B cell (primary cell): ENCODE measurements at regions not wholly inside any gene's neighbourhood (a gene's known extent, or its start where the extent isn't known, plus 50 kb on each side); places are given as distances from the start of the nearest gene placed in this dataset.

Experiments used
- ATAC-seq: fragments of 200-7000 bp; cut with Tn5 transposase; one replicate; pipeline ENCODE4 v1.10.0; 2021; ENCODE audit warnings: low read depth, mild to moderate bottlenecking, moderate number of reproducible peaks, moderate library complexity
- CTCF ChIA-PET: fragments of 350-600 bp; sonication (Branson Sonifier 250); formaldehyde crosslinking; loops from one replicate; lab custom pipeline; 2021; ENCODE audit warnings: antibody characterized with exemption, inconsistent platforms; lab: Charles Lee
- POLR2A ChIA-PET: fragments of 350-600 bp; sonication (Branson Sonifier 250); formaldehyde crosslinking; loops from one replicate; lab custom pipeline; 2021; ENCODE audit warnings: antibody characterized with exemption; lab: Charles Lee
- DNase-seq: peaks from one replicate; pipeline ENCODE4 v3.0.0; 2013
- H2AFZ ChIP-seq: 2 replicates; pipeline ENCODE4 v1.6.1; 2012; ENCODE audit warnings: mild to moderate bottlenecking, low read depth, low read length; ENCODE audit not compliant: insufficient read depth, poor library complexity, severe bottlenecking
- H3K27ac ChIP-seq, 2 donors: 1 replicate in 1 of 2; 2 replicates in 1 of 2; pipeline ENCODE4 v1.5.1; 2012 to 2013; ENCODE audit warnings: low read length in 2 of 2, mild to moderate bottlenecking in 2 of 2, moderate library complexity in 1 of 2
- H3K27me3 ChIP-seq, 4 experiments: fragments of 200-600 bp in 1 of 4; sonication (generic) in 1 of 4; replicated peaks in 1 of 4; 1 replicate in 2 of 4; 2 replicates in 2 of 4; pipeline versions ENCODE4 v1.6.1 to v1.7.0; 2013 to 2016; ENCODE audit warnings: low read length in 3 of 4, mild to moderate bottlenecking in 2 of 4, mixed read lengths in 1 of 4, moderate library complexity in 1 of 4; ENCODE audit not compliant: insufficient read depth in 4 of 4, control insufficient read depth in 3 of 4; ENCODE audit errors: control extremely low read depth in 1 of 4
- H3K36me3 ChIP-seq, 2 experiments: replicated peaks in 1 of 2; 1 replicate in 1 of 2; 2 replicates in 1 of 2; pipeline versions ENCODE4 v1.6.1 to v1.7.1; 2013; ENCODE audit warnings: low read length in 1 of 2; ENCODE audit not compliant: insufficient read depth in 2 of 2, control insufficient read depth in 1 of 2; ENCODE audit errors: control extremely low read depth in 1 of 2, extremely low read depth in 1 of 2
- H3K4me1 ChIP-seq, 2 donors: fragments of 200-600 bp in 1 of 2; sonication (generic) in 1 of 2; 1 replicate in 1 of 2; 2 replicates in 1 of 2; pipeline versions ENCODE4 v1.5.1 to v1.6.1; 2013 to 2017; ENCODE audit warnings: low read length in 2 of 2; ENCODE audit not compliant: control insufficient read depth in 2 of 2, insufficient read depth in 2 of 2
- H3K4me2 ChIP-seq: replicated peaks from 2 replicates; pipeline ENCODE3; 2012; ENCODE audit warnings: mild to moderate bottlenecking, low read depth, low read length; ENCODE audit not compliant: poor library complexity, severe bottlenecking
- H3K4me3 ChIP-seq, 5 experiments: fragments of 200-600 bp in 1 of 5; sonication (generic) in 1 of 5; 1 replicate in 3 of 5; 2 replicates in 2 of 5; pipeline versions ENCODE4 v1.5.1 to v1.7.0; 2011 to 2016; ENCODE audit warnings: low read length in 4 of 5, mild to moderate bottlenecking in 4 of 5, low read depth in 2 of 5, control low read depth in 1 of 5, moderate library complexity in 1 of 5; ENCODE audit not compliant: insufficient read depth in 1 of 5; ENCODE audit errors: control extremely low read depth in 1 of 5, extremely low read depth in 1 of 5
- H3K79me2 ChIP-seq: fragments of 200-600 bp; sonication (generic); one replicate; pipeline ENCODE4 v1.6.0; 2016; ENCODE audit warnings: low read length; ENCODE audit not compliant: control insufficient read depth, insufficient read depth
- H3K9ac ChIP-seq: fragments of 200-600 bp; sonication (generic); 2 replicates; pipeline ENCODE4 v1.6.1; 2017; ENCODE audit warnings: mild to moderate bottlenecking, low read length, moderate library complexity
- H3K9me3 ChIP-seq, 3 donors: one replicate each; pipeline versions ENCODE4 v1.6.1 to v1.7.1; 2013; ENCODE audit warnings: low read length in 2 of 3; ENCODE audit not compliant: control insufficient read depth in 2 of 3, insufficient read depth in 1 of 3; ENCODE audit errors: control extremely low read depth in 1 of 3
- H4K20me1 ChIP-seq: 2 replicates; pipeline ENCODE4 v1.6.0; 2012; ENCODE audit warnings: mild to moderate bottlenecking, low read length; ENCODE audit not compliant: insufficient read depth, control insufficient read depth, poor library complexity, severe bottlenecking
- H3K27ac Mint-ChIP-seq: one replicate; pipeline ENCODE4 v1.8.0; 2021; ENCODE audit warnings: mixed read lengths
- H3K27me3 Mint-ChIP-seq: one replicate; pipeline ENCODE4 v1.8.0; 2021; ENCODE audit warnings: mixed read lengths
- H3K4me1 Mint-ChIP-seq: one replicate; pipeline ENCODE4 v1.8.0; 2021; ENCODE audit warnings: mixed read lengths
- H3K4me3 Mint-ChIP-seq: one replicate; pipeline ENCODE4 v1.8.0; 2021; ENCODE audit warnings: mixed read lengths
- H3K9me3 Mint-ChIP-seq: one replicate; pipeline ENCODE4 v1.8.0; 2022; ENCODE audit warnings: mixed read lengths; ENCODE audit not compliant: insufficient read depth
- CTCF ChIP-seq: fragments of 200-600 bp; IDR thresholded peaks from one replicate; pipeline ENCODE4 v1.8.0; 2022; ENCODE audit warnings: antibody characterized with exemption, mild to moderate bottlenecking
- EZH2 ChIP-seq: IDR thresholded peaks from 2 replicates; pipeline ENCODE4 v1.6.1; 2012; ENCODE audit warnings: borderline replicate concordance, low read depth, mild to moderate bottlenecking, moderate library complexity, low read length; ENCODE audit not compliant: insufficient read depth, poor library complexity, severe bottlenecking
- WGBS: methylation state at CpG from one replicate; pipeline ENCODE4 v1.1.5; 2013; ENCODE audit warnings: missing lambda C conversion rate; ENCODE audit not compliant: insufficient coverage; 5-methylcytosine and 5-hydroxymethylcytosine counted together
- intact Hi-C: fragments of 100-400 bp; cut with micrococcal nuclease; formaldehyde crosslinking; loops from one replicate; pipeline ENCODE4 v1.10.0; 2022

DNA sequence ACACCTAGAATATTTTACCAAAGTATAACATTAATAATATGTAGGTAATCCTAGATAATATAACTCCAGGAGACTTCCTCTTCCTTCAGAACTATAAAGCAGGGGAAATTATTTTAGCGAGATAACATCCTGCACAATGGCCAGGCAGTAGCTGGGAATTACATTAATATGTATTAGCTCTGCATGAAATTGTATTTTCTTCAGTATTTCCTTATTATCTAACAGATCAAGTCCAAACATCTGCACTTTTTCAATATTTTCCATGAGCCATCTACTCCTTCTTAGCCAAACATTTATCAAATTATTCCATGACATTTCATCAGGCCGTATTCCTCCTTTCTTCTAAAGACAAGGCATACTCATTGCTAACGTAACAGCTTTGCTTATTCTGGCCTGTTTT is 98.8 kb upstream of the PCDH9 start:
- H4K20me1 ChIP-seq = no peaks in the 10 kb centered on the region

DNA sequence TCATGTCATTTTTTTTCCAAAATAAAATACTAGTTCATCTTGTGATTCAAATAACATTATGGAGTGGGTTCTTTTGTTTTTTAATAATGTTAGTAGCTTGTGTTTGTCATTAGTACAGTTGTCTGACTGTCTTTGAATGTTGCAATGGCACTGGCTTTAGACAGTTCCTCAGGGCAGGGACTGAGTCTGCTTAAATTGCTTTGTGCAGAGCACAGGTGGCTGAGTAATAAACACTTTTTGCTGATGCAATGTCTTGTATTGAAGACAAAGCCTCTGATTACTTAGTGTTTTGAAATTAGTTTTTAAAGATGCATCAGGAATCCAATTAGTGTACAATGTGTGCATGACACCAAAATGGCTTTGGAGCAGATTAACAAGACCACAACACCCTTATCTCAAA is 88.7 kb upstream of the PCDH9 start:
- no peaks in the 10 kb centered on the region for H3K9me3 ChIP-seq
- Mint-ChIP-seq H3K4me3 (no peak overlapping the region), H3K27ac (no peak overlapping the region), H3K4me1 (no peaks in the 10 kb centered on the region), H3K9me3 (no peaks in the 10 kb centered on the region), H3K27me3 (no peaks in the 10 kb centered on the region)
- ChIA-PET CTCF (no interaction called here), POLR2A (no interaction called here)
- no peak overlapping the region for H3K27ac ChIP-seq
- no peaks in the 10 kb centered on the region for H3K27me3 ChIP-seq
- no peaks in the 10 kb centered on the region for H3K36me3 ChIP-seq
- H2AFZ ChIP-seq = no peak overlapping the region
- no peak overlapping the region for H3K4me2 ChIP-seq
- no peaks in the 10 kb centered on the region for H4K20me1 ChIP-seq
- no peaks in the 10 kb centered on the region for H3K4me1 ChIP-seq
- DNase-seq (no peak), ATAC-seq (no peak)
- no peak overlapping the region for H3K9ac ChIP-seq
- no peak overlapping the region for H3K4me3 ChIP-seq
- intact Hi-C loops = no loop called here
- H3K79me2 ChIP-seq = no peaks in the 10 kb centered on the region
- no peak for TF ChIP-seq CTCF
- TF ChIP-seq EZH2 = no peak

More for the DNA sequence above, 98.8 kb upstream of the PCDH9 start:
- no peak overlapping the region for H3K9ac ChIP-seq
- intact Hi-C loops = no loop called here
- H3K9me3 Mint-ChIP-seq = no peaks in the 10 kb centered on the region
- H3K4me1 Mint-ChIP-seq = no peaks in the 10 kb centered on the region
- POLR2A ChIA-PET = no interaction called here
- 100% methylated on average over 1 of the region's 3 CpGs for WGBS
- no peaks in the 10 kb centered on the region for H3K4me1 ChIP-seq
- H3K36me3 ChIP-seq = no peaks in the 10 kb centered on the region
- CTCF ChIA-PET = no interaction called here
- no peaks in the 10 kb centered on the region for H3K9me3 ChIP-seq
- DNase-seq (no peak), ATAC-seq (no peak)
- H3K4me3 Mint-ChIP-seq = no peak overlapping the region
- H3K79me2 ChIP-seq = no peaks in the 10 kb centered on the region
- no peak overlapping the region for H3K27ac ChIP-seq
- no peak overlapping the region for H3K27ac Mint-ChIP-seq
- H3K4me3 ChIP-seq = no peak overlapping the region
- H3K27me3 ChIP-seq = no peaks in the 10 kb centered on the region
- no peaks in the 10 kb centered on the region for H3K27me3 Mint-ChIP-seq
- TF ChIP-seq CTCF (no peak), EZH2 (no peak)
- H2AFZ ChIP-seq = no peak overlapping the region
- no peak overlapping the region for H3K4me2 ChIP-seq
